Lower leg skin (tissue), 3 donors: ENCODE measurements at regions not wholly inside any gene's neighbourhood (a gene's known extent, or its start where the extent isn't known, plus 50 kb on each side); places are given as distances from the start of the nearest gene placed in this dataset.

Experiments used
- CTCF ChIP-seq, 3 donors: fragments of 450-650 bp; IDR thresholded peaks; one replicate each; pipeline ENCODE4 v1.5.1; 2016; ENCODE audit warnings: antibody characterized with exemption in 3 of 3, mild to moderate bottlenecking in 3 of 3, moderate library complexity in 2 of 3
- POLR2A ChIP-seq, 2 donors: fragments of 450-650 bp; IDR thresholded peaks; one replicate each; pipeline ENCODE4 v1.6.1; 2016 to 2017; ENCODE audit warnings: antibody characterized with exemption in 2 of 2, mild to moderate bottlenecking in 1 of 2, moderate library complexity in 1 of 2

- TF ChIP-seq CTCF (IDR thresholded peaks at IDR 0.05) (no peak), POLR2A (IDR thresholded peaks at IDR 0.05) (no peak)
Observed at GRCh38 chr6:44569131-44569530, 181.6 kb downstream of the CDC5L start.
